ENCODE measurements at regions not wholly inside any gene's neighbourhood (a gene's known extent, or its start where the extent isn't known, plus 50 kb on each side); places are given as distances from the start of the nearest gene placed in this dataset.

DNA sequence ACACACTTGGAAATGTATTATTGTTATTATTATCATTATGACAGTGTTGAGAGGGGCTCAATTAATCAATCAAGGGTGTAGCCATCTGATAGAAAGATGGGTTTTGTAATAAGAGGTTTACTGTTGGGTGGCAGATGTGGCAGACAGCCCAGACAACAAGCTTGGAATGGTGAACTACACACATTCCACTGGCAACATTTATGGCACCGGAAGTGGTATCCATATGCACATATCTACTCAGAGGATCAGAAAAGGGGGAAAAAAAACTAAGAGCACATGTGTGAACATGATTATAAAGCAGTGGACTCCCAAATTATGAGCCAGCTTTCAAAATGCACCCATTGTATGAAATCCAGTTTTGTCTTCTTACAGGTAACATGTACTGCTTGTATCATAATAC is 125.9 kb upstream of the ARX start:
- no peak for DNase-seq (ENCODE audit: low spot score)

GRCh38 chrX:25131055-25131454 is 115.3 kb upstream of the ARX start:
- DNase-seq (ENCODE audit: low spot score) (no peak), ATAC-seq (ENCODE audit: low FRiP score) (no peak)
- TF ChIP-seq, protein P1, sequence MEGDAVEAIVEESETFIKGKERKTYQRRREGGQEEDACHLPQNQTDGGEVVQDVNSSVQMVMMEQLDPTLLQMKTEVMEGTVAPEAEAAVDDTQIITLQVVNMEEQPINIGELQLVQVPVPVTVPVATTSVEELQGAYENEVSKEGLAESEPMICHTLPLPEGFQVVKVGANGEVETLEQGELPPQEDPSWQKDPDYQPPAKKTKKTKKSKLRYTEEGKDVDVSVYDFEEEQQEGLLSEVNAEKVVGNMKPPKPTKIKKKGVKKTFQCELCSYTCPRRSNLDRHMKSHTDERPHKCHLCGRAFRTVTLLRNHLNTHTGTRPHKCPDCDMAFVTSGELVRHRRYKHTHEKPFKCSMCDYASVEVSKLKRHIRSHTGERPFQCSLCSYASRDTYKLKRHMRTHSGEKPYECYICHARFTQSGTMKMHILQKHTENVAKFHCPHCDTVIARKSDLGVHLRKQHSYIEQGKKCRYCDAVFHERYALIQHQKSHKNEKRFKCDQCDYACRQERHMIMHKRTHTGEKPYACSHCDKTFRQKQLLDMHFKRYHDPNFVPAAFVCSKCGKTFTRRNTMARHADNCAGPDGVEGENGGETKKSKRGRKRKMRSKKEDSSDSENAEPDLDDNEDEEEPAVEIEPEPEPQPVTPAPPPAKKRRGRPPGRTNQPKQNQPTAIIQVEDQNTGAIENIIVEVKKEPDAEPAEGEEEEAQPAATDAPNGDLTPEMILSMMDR (IDR thresholded peaks at IDR 0.05) = no peak

More for the DNA sequence above, 125.9 kb upstream of the ARX start:
- TF ChIP-seq, protein P1 (IDR thresholded peaks at IDR 0.05) = no peak
- ATAC-seq (ENCODE audit: low FRiP score) = no peak

DNA sequence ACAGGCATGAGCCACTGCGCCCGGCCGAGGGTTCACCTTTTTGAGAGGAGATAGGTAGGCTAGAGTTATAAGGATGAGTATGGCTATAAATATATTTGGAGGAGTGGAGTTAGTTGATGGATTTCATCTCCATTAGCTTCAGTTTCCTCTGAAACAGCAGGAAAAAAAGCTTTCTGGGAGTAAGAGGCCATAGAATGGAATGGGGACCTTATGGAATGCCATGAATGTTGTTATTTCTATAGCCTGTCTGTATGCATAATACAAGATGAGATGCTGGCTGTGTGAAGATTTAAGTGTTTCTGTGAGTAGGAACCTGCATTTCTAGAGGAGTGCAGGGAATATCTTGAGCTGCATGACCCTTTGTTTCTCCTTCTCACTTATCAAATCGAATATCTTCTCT is 114.9 kb upstream of the ARX start:
- no peak for DNase-seq (ENCODE audit: low spot score)
- no peak for ATAC-seq (ENCODE audit: low FRiP score)
- TF ChIP-seq, protein P1 (IDR thresholded peaks at IDR 0.05) = no peak

- DNase-seq (ENCODE audit: low spot score) = no peak
- TF ChIP-seq, protein P1 (IDR thresholded peaks at IDR 0.05) = no peak
- no peak for ATAC-seq (ENCODE audit: low FRiP score)
Observed at GRCh38 chrX:25125483-25125882, 109.7 kb upstream of the ARX start.

DNA sequence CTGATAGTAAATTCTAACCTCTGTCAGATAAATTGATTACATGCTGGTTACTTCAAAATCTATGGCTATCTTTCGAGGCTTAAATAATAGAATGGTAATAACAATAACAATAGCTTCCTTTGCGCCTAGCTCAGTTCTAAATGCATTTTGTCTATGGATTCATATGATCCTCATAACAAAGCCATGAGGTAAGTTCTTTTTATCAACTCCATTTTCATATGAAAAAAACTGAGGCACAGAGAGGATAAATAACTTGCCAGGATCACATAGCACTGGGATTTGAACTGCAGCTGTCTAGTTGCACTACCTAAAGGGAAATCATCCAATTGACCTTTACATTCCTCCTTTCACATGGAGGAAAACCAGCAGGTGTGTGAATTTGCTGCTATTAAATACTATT is 108.6 kb upstream of the ARX start:
- ATAC-seq (ENCODE audit: low FRiP score) = no peak
- TF ChIP-seq, protein P1 (IDR thresholded peaks at IDR 0.05) = no peak
- DNase-seq (ENCODE audit: low spot score) = no peak

GRCh38 chrX:25112156-25112555 is 96.4 kb upstream of the ARX start:
- DNase-seq (ENCODE audit: low spot score) (no peak), ATAC-seq (ENCODE audit: low FRiP score) (no peak)
- TF ChIP-seq, protein P1 (IDR thresholded peaks at IDR 0.05) = no peak

DNA sequence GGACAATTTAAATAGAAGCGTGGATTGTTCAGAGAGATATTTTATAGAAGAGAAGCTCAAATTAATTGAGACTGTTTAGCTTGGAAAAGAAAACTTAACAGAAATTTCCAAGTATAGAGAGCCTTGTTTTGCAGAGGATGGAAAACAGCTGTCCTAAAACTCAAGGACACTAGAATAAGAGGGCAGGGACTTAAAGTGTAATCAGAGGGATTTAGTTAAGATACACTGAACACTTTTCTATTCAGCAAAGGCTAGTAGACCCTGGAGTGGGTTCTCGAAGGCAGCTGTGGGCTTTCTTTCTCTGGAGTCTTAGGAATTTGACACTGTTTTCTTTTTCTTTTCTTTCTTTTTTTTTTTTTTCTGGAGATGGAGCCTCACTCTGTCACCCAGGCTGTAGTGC is 92.7 kb upstream of the ARX start:
- DNase-seq (ENCODE audit: low spot score) (no peak), ATAC-seq (ENCODE audit: low FRiP score) (no peak)
- TF ChIP-seq, protein P1 (IDR thresholded peaks at IDR 0.05) = no peak

Measured in omental fat pad (tissue), 3 donors.